ENCODE measurements at regions not wholly inside any gene's neighbourhood (a gene's known extent, or its start where the extent isn't known, plus 50 kb on each side); places are given as distances from the start of the nearest gene placed in this dataset.

GRCh38 chr2:120443946-120444345, 98.0 kb downstream of the INHBB start:
- Histone ChIP-seq H2BK15ac (ENCODE audit: low read depth, poor library complexity, severe bottlenecking) (no peak overlapping the region), H3K36me3 (ENCODE audit: control insufficient read depth in 1 of 2, insufficient read depth in 2 of 2, low read depth in 1 of 2, low read length in 2 of 2) (peaks cover 0 to 3% of the 10 kb centered on the region in 2 experiments), H2BK12ac (ENCODE audit: low read length in 2 of 2) (no peak overlapping the region), H3K4me3 (ENCODE audit: insufficient read depth in 1 of 2, low read depth in 1 of 2, low read length in 2 of 2) (no peak overlapping the region), H3K79me1 (replicated peaks; ENCODE audit: low read length, poor library complexity, severe bottlenecking) (no peaks in the 10 kb centered on the region), H3K14ac (ENCODE audit: low read length in 2 of 2) (no peak overlapping the region), H3K4me1 (ENCODE audit: control insufficient read depth, insufficient read depth, low read depth, low read length) (peaks cover 15% of the 10 kb centered on the region), H3K27me3 (ENCODE audit: control insufficient read depth in 1 of 2, insufficient read depth in 1 of 2, low read length in 2 of 2) (peaks cover 62 to 81% of the 10 kb centered on the region in 2 experiments), H3K4me2 (ENCODE audit: low read length, poor library complexity, severe bottlenecking) (no peak overlapping the region), H3K9me3 (ENCODE audit: control insufficient read depth, low read length) (no peaks in the 10 kb centered on the region), H2BK5ac (ENCODE audit: low read depth, low read length, poor library complexity, severe bottlenecking) (no peak overlapping the region), H3K4ac (ENCODE audit: low read depth in 1 of 2, low read length in 2 of 2) (no peak overlapping the region), H4K91ac (ENCODE audit: low read length) (no peak overlapping the region), H3K23ac (ENCODE audit: low read length in 2 of 2) (no peak overlapping the region), H3K27ac (ENCODE audit: low read length, poor library complexity, severe bottlenecking) (no peak overlapping the region), H3K18ac (ENCODE audit: low read depth in 1 of 2, low read length in 2 of 2) (no peak overlapping the region), H2AK5ac (ENCODE audit: low read length, severe bottlenecking) (no peak overlapping the region), H2AFZ (ENCODE audit: low read depth, low read length) (no peak overlapping the region), H3K9ac (ENCODE audit: low read length) (no peak overlapping the region), H4K8ac (ENCODE audit: low read length) (no peak overlapping the region), H2BK120ac (ENCODE audit: low read depth, low read length) (no peak overlapping the region)
- no peak for DNase-seq
- 96% methylated on average over 4 of the region's 4 CpGs for WGBS

- no peaks in the 10 kb centered on the region for H3K9me3 ChIP-seq (ENCODE audit: control insufficient read depth, low read length)
- H3K9ac ChIP-seq (ENCODE audit: low read length): no peak overlapping the region
- peaks cover 59 to 82% of the 10 kb centered on the region in 2 experiments for H3K27me3 ChIP-seq (ENCODE audit: control insufficient read depth in 1 of 2, insufficient read depth in 1 of 2, low read length in 2 of 2)
- no peak overlapping the region for H4K91ac ChIP-seq (ENCODE audit: low read length)
- H4K8ac ChIP-seq (ENCODE audit: low read length): no peak overlapping the region
- H3K4me3 ChIP-seq (ENCODE audit: insufficient read depth in 1 of 2, low read depth in 1 of 2, low read length in 2 of 2): no peak overlapping the region
- 85% methylated on average over 5 of the region's 9 CpGs for WGBS
- H3K27ac ChIP-seq (ENCODE audit: low read length, poor library complexity, severe bottlenecking): no peak overlapping the region
- H2AFZ ChIP-seq (ENCODE audit: low read depth, low read length): no peak overlapping the region
- H3K23ac ChIP-seq (ENCODE audit: low read length in 2 of 2): no peak overlapping the region
- no peak overlapping the region for H3K4me2 ChIP-seq (ENCODE audit: low read length, poor library complexity, severe bottlenecking)
- no peak overlapping the region for H3K18ac ChIP-seq (ENCODE audit: low read depth in 1 of 2, low read length in 2 of 2)
- no peak overlapping the region for H3K14ac ChIP-seq (ENCODE audit: low read length in 2 of 2)
- no peak overlapping the region for H2BK120ac ChIP-seq (ENCODE audit: low read depth, low read length)
- no peak overlapping the region for H2AK5ac ChIP-seq (ENCODE audit: low read length, severe bottlenecking)
- peaks cover 0 to 3% of the 10 kb centered on the region in 2 experiments for H3K36me3 ChIP-seq (ENCODE audit: control insufficient read depth in 1 of 2, insufficient read depth in 2 of 2, low read depth in 1 of 2, low read length in 2 of 2)
- H3K79me1 ChIP-seq (replicated peaks; ENCODE audit: low read length, poor library complexity, severe bottlenecking): no peaks in the 10 kb centered on the region
- no peak overlapping the region for H2BK15ac ChIP-seq (ENCODE audit: low read depth, poor library complexity, severe bottlenecking)
- peaks cover 17% of the 10 kb centered on the region for H3K4me1 ChIP-seq (ENCODE audit: control insufficient read depth, insufficient read depth, low read depth, low read length)
- H3K4ac ChIP-seq (ENCODE audit: low read depth in 1 of 2, low read length in 2 of 2): no peak overlapping the region
- no peak overlapping the region for H2BK5ac ChIP-seq (ENCODE audit: low read depth, low read length, poor library complexity, severe bottlenecking)
- no peak overlapping the region for H2BK12ac ChIP-seq (ENCODE audit: low read length in 2 of 2)
- no peak for DNase-seq
Observed at GRCh38 chr2:120444691-120445240, 98.8 kb downstream of the INHBB start.

GRCh38 chr2:120445449-120446143, 99.7 kb downstream of the INHBB start:
- peak; percentile 9 for DNase-seq
- Histone ChIP-seq H4K8ac (ENCODE audit: low read length) (no peak overlapping the region), H4K91ac (ENCODE audit: low read length) (no peak overlapping the region), H2AK5ac (ENCODE audit: low read length, severe bottlenecking) (no peak overlapping the region), H2AFZ (ENCODE audit: low read depth, low read length) (no peak overlapping the region), H3K4me1 (ENCODE audit: control insufficient read depth, insufficient read depth, low read depth, low read length) (peaks cover 17% of the 10 kb centered on the region), H3K9ac (ENCODE audit: low read length) (no peak overlapping the region), H3K18ac (ENCODE audit: low read depth in 1 of 2, low read length in 2 of 2) (no peak overlapping the region), H3K27ac (ENCODE audit: low read length, poor library complexity, severe bottlenecking) (no peak overlapping the region), H3K23ac (ENCODE audit: low read length in 2 of 2) (no peak overlapping the region), H3K4me3 (ENCODE audit: insufficient read depth in 1 of 2, low read depth in 1 of 2, low read length in 2 of 2) (no peak overlapping the region), H3K4ac (ENCODE audit: low read depth in 1 of 2, low read length in 2 of 2) (no peak overlapping the region), H3K9me3 (ENCODE audit: control insufficient read depth, low read length) (no peaks in the 10 kb centered on the region), H2BK120ac (ENCODE audit: low read depth, low read length) (no peak overlapping the region), H3K27me3 (ENCODE audit: control insufficient read depth in 1 of 2, insufficient read depth in 1 of 2, low read length in 2 of 2) (peaks cover 58 to 82% of the 10 kb centered on the region in 2 experiments), H3K79me1 (replicated peaks; ENCODE audit: low read length, poor library complexity, severe bottlenecking) (no peaks in the 10 kb centered on the region), H2BK12ac (ENCODE audit: low read length in 2 of 2) (no peak overlapping the region), H2BK5ac (ENCODE audit: low read depth, low read length, poor library complexity, severe bottlenecking) (no peak overlapping the region), H2BK15ac (ENCODE audit: low read depth, poor library complexity, severe bottlenecking) (no peak overlapping the region), H3K4me2 (ENCODE audit: low read length, poor library complexity, severe bottlenecking) (no peak overlapping the region), H3K14ac (ENCODE audit: low read length in 2 of 2) (no peak overlapping the region), H3K36me3 (ENCODE audit: control insufficient read depth in 1 of 2, insufficient read depth in 2 of 2, low read depth in 1 of 2, low read length in 2 of 2) (peaks cover 0 to 3% of the 10 kb centered on the region in 2 experiments)
- 84% methylated on average over 7 of the region's 7 CpGs for WGBS

- no peak overlapping the region for H3K4me3 ChIP-seq (ENCODE audit: insufficient read depth in 1 of 2, low read depth in 1 of 2, low read length in 2 of 2)
- H3K14ac ChIP-seq (ENCODE audit: low read length in 2 of 2): no peak overlapping the region
- no peak overlapping the region for H4K8ac ChIP-seq (ENCODE audit: low read length)
- H3K4me1 ChIP-seq (ENCODE audit: control insufficient read depth, insufficient read depth, low read depth, low read length): peaks cover 17% of the 10 kb centered on the region
- no peaks in the 10 kb centered on the region for H3K9me3 ChIP-seq (ENCODE audit: control insufficient read depth, low read length)
- H3K27me3 ChIP-seq (ENCODE audit: control insufficient read depth in 1 of 2, insufficient read depth in 1 of 2, low read length in 2 of 2): peaks cover 49 to 79% of the 10 kb centered on the region in 2 experiments
- H2BK120ac ChIP-seq (ENCODE audit: low read depth, low read length): no peak overlapping the region
- H2AFZ ChIP-seq (ENCODE audit: low read depth, low read length): no peak overlapping the region
- no peak overlapping the region for H2AK5ac ChIP-seq (ENCODE audit: low read length, severe bottlenecking)
- H3K9ac ChIP-seq (ENCODE audit: low read length): no peak overlapping the region
- peaks cover 0 to 3% of the 10 kb centered on the region in 2 experiments for H3K36me3 ChIP-seq (ENCODE audit: control insufficient read depth in 1 of 2, insufficient read depth in 2 of 2, low read depth in 1 of 2, low read length in 2 of 2)
- H3K27ac ChIP-seq (ENCODE audit: low read length, poor library complexity, severe bottlenecking): no peak overlapping the region
- H3K18ac ChIP-seq (ENCODE audit: low read depth in 1 of 2, low read length in 2 of 2): no peak overlapping the region
- no peak overlapping the region for H2BK15ac ChIP-seq (ENCODE audit: low read depth, poor library complexity, severe bottlenecking)
- H3K4me2 ChIP-seq (ENCODE audit: low read length, poor library complexity, severe bottlenecking): no peak overlapping the region
- H2BK12ac ChIP-seq (ENCODE audit: low read length in 2 of 2): no peak overlapping the region
- no peak overlapping the region for H3K4ac ChIP-seq (ENCODE audit: low read depth in 1 of 2, low read length in 2 of 2)
- no peak overlapping the region for H3K23ac ChIP-seq (ENCODE audit: low read length in 2 of 2)
- no peaks in the 10 kb centered on the region for H3K79me1 ChIP-seq (replicated peaks; ENCODE audit: low read length, poor library complexity, severe bottlenecking)
- DNase-seq: no peak
- H2BK5ac ChIP-seq (ENCODE audit: low read depth, low read length, poor library complexity, severe bottlenecking): no peak overlapping the region
- H4K91ac ChIP-seq (ENCODE audit: low read length): no peak overlapping the region
- 78% methylated on average over 13 of the region's 14 CpGs for WGBS
Observed at GRCh38 chr2:120446236-120447126, 100.5 kb downstream of the INHBB start.

All from mesenchymal stem cell (in vitro differentiated cells and primary cell).